GM12892 (cell line): ENCODE measurements at regions not wholly inside any gene's neighbourhood (a gene's known extent, or its start where the extent isn't known, plus 50 kb on each side); places are given as distances from the start of the nearest gene placed in this dataset.

Experiments used
- POLR2A ChIP-seq: IDR thresholded peaks from 2 replicates; pipeline ENCODE4 v1.6.1; 2011; ENCODE audit warnings: low read depth, low read length, control low read depth
- POLR2AphosphoS5 ChIP-seq: IDR thresholded peaks from 2 replicates; pipeline ENCODE4 v1.6.1; 2011; ENCODE audit warnings: low read depth, low read length, control low read depth

DNA sequence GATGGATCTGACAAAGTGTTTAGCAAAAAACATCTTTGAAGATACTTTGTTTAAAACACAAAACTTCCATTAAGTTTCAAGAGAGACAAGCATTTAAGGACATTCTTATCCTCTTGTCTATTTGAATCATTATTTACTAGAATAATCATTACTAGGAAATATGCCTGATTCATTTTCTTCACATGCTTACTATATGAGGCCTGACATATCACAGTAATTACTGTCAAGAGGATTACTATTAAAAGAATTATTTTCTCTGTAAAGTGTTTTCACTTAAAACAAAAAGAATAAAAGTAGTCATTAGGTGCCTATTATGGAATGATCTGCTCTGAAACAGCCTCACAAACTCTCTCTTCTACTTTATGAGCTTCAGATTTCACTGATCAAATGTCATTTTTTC lies 402.1 kb upstream of the MGAT4C start:
- TF ChIP-seq POLR2AphosphoS5 = no peak
- TF ChIP-seq POLR2A = no peak
